HL-60 (cell line): ENCODE measurements at regions not wholly inside any gene's neighbourhood (a gene's known extent, or its start where the extent isn't known, plus 50 kb on each side); places are given as distances from the start of the nearest gene placed in this dataset.

Experiments
- DNase-seq, 2 experiments: peaks; one replicate each; pipeline ENCODE4 v3.0.0-alpha.2; 2010 to 2020; ENCODE audit warnings: low read depth in 1 of 2, low spot score in 1 of 2
- H3K27ac ChIP-seq: fragments of 250-450 bp; sonication (Bioruptor Pico); replicated peaks from 2 replicates; pipeline ENCODE4 v1.5.1; 2020; ENCODE audit warnings: mild to moderate bottlenecking, moderate library complexity
- H3K27me3 ChIP-seq: fragments of 250-450 bp; sonication (Bioruptor Pico); 2 replicates; pipeline ENCODE4 v1.5.1; 2021; ENCODE audit warnings: mild to moderate bottlenecking, moderate library complexity; ENCODE audit not compliant: insufficient read depth, poor library complexity, severe bottlenecking
- H3K4me3 ChIP-seq: replicated peaks from 2 replicates; pipeline ENCODE4 v1.5.1; 2011; ENCODE audit warnings: mild to moderate bottlenecking, control low read depth, low read length; ENCODE audit not compliant: insufficient read depth
- GABPA ChIP-seq: IDR thresholded peaks from 2 replicates; pipeline ENCODE4 v1.6.1; 2012; ENCODE audit warnings: low read depth
- POLR2AphosphoS5 ChIP-seq: IDR thresholded peaks from 2 replicates; pipeline ENCODE4 v1.6.1; 2012; ENCODE audit warnings: low read depth
- SPI1 ChIP-seq: IDR thresholded peaks from 2 replicates; pipeline ENCODE4 v1.6.1; 2012; ENCODE audit warnings: low read depth, mild to moderate bottlenecking, borderline replicate concordance
- TF ChIP-seq, protein P1 (sequence below): IDR thresholded peaks from 2 replicates; pipeline ENCODE4 v1.6.1; 2012; ENCODE audit warnings: low read depth; ENCODE audit not compliant: insufficient replicate concordance
- TF ChIP-seq, protein P2 (sequence below): IDR thresholded peaks from one replicate; pipeline ENCODE4 v1.5.1; 2011; ENCODE audit warnings: low read length, control low read depth, inconsistent platforms; ENCODE audit not compliant: insufficient read depth

DNA sequence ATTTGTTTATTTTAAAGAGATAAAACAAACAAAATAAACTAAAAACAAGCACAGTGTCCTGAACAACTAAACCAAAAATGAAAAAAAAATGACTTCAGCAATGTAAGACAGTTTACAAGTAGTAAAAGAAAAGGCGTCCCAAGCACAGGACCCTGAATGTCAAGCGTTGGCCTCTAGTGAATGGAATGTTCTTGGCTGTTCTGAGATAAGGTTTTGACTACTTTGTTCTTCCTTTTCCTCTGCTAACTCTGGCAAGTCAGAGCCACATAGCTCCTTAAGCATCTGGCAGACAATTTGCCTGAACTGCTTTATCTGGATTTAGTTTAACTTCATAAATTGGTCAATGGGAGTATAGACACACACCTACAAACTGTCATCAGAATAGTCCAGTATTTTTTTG, 655.2 kb downstream of the ANXA1 start:
- Histone ChIP-seq H3K27ac (no peak overlapping the region), H3K27me3 (no peaks in the 10 kb centered on the region), H3K4me3 (no peak overlapping the region)
- TF ChIP-seq, protein P1, sequence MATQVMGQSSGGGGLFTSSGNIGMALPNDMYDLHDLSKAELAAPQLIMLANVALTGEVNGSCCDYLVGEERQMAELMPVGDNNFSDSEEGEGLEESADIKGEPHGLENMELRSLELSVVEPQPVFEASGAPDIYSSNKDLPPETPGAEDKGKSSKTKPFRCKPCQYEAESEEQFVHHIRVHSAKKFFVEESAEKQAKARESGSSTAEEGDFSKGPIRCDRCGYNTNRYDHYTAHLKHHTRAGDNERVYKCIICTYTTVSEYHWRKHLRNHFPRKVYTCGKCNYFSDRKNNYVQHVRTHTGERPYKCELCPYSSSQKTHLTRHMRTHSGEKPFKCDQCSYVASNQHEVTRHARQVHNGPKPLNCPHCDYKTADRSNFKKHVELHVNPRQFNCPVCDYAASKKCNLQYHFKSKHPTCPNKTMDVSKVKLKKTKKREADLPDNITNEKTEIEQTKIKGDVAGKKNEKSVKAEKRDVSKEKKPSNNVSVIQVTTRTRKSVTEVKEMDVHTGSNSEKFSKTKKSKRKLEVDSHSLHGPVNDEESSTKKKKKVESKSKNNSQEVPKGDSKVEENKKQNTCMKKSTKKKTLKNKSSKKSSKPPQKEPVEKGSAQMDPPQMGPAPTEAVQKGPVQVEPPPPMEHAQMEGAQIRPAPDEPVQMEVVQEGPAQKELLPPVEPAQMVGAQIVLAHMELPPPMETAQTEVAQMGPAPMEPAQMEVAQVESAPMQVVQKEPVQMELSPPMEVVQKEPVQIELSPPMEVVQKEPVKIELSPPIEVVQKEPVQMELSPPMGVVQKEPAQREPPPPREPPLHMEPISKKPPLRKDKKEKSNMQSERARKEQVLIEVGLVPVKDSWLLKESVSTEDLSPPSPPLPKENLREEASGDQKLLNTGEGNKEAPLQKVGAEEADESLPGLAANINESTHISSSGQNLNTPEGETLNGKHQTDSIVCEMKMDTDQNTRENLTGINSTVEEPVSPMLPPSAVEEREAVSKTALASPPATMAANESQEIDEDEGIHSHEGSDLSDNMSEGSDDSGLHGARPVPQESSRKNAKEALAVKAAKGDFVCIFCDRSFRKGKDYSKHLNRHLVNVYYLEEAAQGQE: no peak
- TF ChIP-seq SPI1: no peak
- TF ChIP-seq POLR2AphosphoS5: no peak
- TF ChIP-seq GABPA: no peak
- TF ChIP-seq, protein P2, sequence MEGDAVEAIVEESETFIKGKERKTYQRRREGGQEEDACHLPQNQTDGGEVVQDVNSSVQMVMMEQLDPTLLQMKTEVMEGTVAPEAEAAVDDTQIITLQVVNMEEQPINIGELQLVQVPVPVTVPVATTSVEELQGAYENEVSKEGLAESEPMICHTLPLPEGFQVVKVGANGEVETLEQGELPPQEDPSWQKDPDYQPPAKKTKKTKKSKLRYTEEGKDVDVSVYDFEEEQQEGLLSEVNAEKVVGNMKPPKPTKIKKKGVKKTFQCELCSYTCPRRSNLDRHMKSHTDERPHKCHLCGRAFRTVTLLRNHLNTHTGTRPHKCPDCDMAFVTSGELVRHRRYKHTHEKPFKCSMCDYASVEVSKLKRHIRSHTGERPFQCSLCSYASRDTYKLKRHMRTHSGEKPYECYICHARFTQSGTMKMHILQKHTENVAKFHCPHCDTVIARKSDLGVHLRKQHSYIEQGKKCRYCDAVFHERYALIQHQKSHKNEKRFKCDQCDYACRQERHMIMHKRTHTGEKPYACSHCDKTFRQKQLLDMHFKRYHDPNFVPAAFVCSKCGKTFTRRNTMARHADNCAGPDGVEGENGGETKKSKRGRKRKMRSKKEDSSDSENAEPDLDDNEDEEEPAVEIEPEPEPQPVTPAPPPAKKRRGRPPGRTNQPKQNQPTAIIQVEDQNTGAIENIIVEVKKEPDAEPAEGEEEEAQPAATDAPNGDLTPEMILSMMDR: no peak
- no peak for DNase-seq

DNA sequence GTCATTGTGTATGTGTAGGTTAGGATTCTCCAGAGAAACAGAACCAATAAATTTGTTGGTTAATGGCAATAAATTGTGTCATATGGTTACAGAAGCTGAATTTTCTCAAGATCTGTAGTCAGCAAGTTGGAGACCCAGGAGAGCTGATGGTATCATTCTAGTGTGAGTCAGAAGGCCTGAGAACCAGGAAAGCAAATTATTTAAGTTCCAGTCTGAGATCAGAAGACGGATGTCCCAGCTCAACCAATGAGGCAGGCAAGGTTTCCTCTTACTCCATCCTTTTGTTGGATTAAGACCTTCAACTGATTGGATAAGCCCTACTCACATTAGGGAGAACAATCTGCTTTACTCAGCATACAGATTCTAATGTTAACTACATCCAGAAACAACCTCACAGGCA, 656.3 kb downstream of the ANXA1 start:
- Histone ChIP-seq H3K27ac (no peak overlapping the region), H3K27me3 (no peaks in the 10 kb centered on the region), H3K4me3 (no peak overlapping the region)
- no peak for DNase-seq
- TF ChIP-seq, protein P1: no peak
- no peak for TF ChIP-seq SPI1

DNA sequence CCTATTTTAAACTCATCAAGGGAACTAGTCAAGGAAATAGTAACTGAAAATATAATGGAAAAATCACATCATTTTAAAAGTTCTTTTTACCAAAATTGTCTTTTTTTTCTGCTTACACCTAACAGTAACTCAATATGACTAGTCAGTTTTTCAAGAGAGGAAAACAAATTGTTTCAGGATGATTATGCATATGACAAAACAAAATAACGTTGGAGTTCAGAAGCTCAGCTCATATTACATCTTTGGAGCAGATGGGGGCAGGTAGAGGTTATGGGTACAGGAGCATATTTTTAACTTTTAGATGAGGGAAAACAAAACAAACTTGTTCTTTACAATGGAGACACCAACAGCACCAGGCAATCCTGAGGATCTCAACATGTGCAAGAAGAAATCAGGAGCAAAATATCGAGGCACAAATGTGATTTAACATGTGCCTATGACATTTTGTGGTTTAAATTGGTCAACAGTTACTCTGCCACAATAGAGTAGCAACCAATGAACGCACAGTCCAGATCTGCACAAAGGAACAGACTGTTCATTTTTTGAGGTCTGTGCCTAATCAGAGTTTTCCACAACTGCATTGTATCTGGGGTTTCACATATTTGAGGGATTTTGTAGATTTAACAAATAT, 659.0 kb downstream of the ANXA1 start:
- Histone ChIP-seq H3K4me3 (no peak overlapping the region), H3K27ac (no peak overlapping the region), H3K27me3 (no peaks in the 10 kb centered on the region)
- no peak for DNase-seq
- TF ChIP-seq GABPA: no peak
- TF ChIP-seq, protein P1: no peak
- TF ChIP-seq SPI1: no peak
- no peak for TF ChIP-seq POLR2AphosphoS5
- TF ChIP-seq, protein P2: no peak
